Fibroblast of pulmonary artery (primary cell): ENCODE measurements at regions not wholly inside any gene's neighbourhood (a gene's known extent, or its start where the extent isn't known, plus 50 kb on each side); places are given as distances from the start of the nearest gene placed in this dataset.

Experiments used
- DNase-seq: peaks from one replicate; pipeline ENCODE4 v3.0.0-alpha.2; 2010; ENCODE audit warnings: low read depth
- H3K4me3 ChIP-seq: replicated peaks from 2 replicates; pipeline ENCODE4 v1.5.1; 2011; ENCODE audit warnings: low read depth, mild to moderate bottlenecking, control low read depth, low read length, moderate library complexity
- TF ChIP-seq, protein P1 (sequence below): IDR thresholded peaks from 2 replicates; pipeline ENCODE4 v1.5.1; 2011; ENCODE audit warnings: mild to moderate bottlenecking, control low read depth, low read length, inconsistent platforms; ENCODE audit errors: missing control alignments

DNA sequence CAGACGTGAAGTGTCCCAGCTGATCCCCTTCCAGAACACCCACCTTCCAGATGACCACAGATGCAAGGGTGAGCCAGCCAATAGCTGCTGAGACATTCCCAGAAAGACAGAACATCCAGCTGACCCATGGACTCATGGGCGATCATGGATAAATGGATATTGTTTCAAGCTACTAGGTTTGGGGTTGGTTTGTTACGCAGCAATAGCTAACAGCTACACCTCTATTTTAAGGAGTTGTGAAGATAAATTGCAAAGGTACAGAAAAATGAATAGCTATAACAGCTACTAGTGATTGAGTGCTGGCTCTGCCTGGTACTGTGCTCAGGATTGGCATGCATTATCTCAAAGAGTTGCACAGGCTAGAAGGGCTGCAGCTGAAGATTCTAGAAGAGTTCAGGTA is 122.5 kb downstream of the MIAT start:
- H3K4me3 ChIP-seq = no peak overlapping the region
- DNase-seq = no peak
- TF ChIP-seq, protein P1, sequence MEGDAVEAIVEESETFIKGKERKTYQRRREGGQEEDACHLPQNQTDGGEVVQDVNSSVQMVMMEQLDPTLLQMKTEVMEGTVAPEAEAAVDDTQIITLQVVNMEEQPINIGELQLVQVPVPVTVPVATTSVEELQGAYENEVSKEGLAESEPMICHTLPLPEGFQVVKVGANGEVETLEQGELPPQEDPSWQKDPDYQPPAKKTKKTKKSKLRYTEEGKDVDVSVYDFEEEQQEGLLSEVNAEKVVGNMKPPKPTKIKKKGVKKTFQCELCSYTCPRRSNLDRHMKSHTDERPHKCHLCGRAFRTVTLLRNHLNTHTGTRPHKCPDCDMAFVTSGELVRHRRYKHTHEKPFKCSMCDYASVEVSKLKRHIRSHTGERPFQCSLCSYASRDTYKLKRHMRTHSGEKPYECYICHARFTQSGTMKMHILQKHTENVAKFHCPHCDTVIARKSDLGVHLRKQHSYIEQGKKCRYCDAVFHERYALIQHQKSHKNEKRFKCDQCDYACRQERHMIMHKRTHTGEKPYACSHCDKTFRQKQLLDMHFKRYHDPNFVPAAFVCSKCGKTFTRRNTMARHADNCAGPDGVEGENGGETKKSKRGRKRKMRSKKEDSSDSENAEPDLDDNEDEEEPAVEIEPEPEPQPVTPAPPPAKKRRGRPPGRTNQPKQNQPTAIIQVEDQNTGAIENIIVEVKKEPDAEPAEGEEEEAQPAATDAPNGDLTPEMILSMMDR = no peak

GRCh38 chr22:26780521-26780920 is 123.1 kb downstream of the MIAT start:
- no peak overlapping the region for H3K4me3 ChIP-seq
- TF ChIP-seq, protein P1 = no peak
- no peak for DNase-seq

DNA sequence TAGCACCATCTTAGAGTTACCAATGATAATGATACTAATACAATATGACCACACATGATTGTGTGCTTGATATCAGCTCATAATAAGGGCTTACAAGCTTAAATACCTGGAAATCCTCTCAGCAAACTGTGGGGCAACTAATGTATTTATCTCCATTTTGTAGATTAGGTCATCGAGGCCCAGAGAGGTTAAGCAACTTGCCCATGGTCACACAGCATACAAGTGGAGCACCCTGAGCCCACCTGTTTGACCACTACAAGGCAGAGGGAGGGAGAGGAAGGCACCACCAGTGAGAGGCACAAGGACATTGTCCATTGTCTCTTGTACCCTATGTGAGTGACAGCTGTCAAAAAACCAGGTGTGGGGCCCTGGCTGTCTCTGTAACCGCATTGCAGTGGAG is 123.7 kb downstream of the MIAT start:
- DNase-seq = no peak
- no peak overlapping the region for H3K4me3 ChIP-seq
- TF ChIP-seq, protein P1 = no peak

- DNase-seq = no peak
- no peak overlapping the region for H3K4me3 ChIP-seq
- TF ChIP-seq, protein P1 = no peak
Observed at GRCh38 chr22:26781596-26781995, 124.2 kb downstream of the MIAT start.

GRCh38 chr22:26783885-26784284 is 126.5 kb downstream of the MIAT start:
- TF ChIP-seq, protein P1 = no peak
- no peak overlapping the region for H3K4me3 ChIP-seq
- no peak for DNase-seq

DNA sequence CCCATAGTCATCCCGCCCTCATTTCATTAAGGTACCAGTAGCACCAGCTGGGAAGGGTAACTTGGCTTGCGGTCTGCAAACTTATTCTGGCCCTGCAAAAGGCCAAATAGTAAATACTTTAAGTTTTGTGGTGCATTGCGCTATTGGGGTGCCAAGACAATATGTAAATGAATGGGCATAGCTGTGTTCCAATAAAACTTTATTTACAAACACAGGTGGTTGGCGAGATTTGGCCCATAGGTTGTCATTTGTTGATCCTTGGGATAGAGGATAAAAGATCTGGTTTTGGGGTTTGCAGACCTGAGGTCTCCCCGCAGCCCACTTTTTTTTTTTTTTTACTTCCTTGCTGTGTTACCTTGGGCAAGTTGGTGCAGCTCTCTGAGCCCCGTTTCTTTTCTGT is 127.4 kb downstream of the MIAT start:
- H3K4me3 ChIP-seq = no peak overlapping the region
- TF ChIP-seq, protein P1 = no peak
- DNase-seq = no peak

GRCh38 chr22:26785932-26786331 is 128.5 kb downstream of the MIAT start:
- H3K4me3 ChIP-seq = no peak overlapping the region
- TF ChIP-seq, protein P1 = no peak
- no peak for DNase-seq
